Fibroblast of skin of abdomen (primary cell): ENCODE measurements at regions not wholly inside any gene's neighbourhood (a gene's known extent, or its start where the extent isn't known, plus 50 kb on each side); places are given as distances from the start of the nearest gene placed in this dataset.
A peak's percentile ranks its signal among the peaks of the same experiment; 100 is the strongest.

Experiments
- DNase-seq: peaks from one replicate; pipeline ENCODE4 v3.0.0-alpha.2; 2013

GRCh38 chr10:131843089-131843595 lies 57.7 kb upstream of the PPP2R2D start:
- no peak for DNase-seq

- DNase-seq, result no peak
These were observed 56.9 kb upstream of the PPP2R2D start for GRCh38 chr10:131843881-131844284.

GRCh38 chr10:131844529-131845084 lies 56.2 kb upstream of the PPP2R2D start:
- no peak for DNase-seq

- DNase-seq, result no peak
These were observed 55.1 kb upstream of the PPP2R2D start for GRCh38 chr10:131845505-131846239.

GRCh38 chr10:131846240-131847101 lies 54.3 kb upstream of the PPP2R2D start:
- DNase-seq, result no peak

- DNase-seq, result no peak
These were observed 53.5 kb upstream of the PPP2R2D start for GRCh38 chr10:131847241-131847783.

GRCh38 chr10:131848296-131848695 lies 52.5 kb upstream of the PPP2R2D start:
- no peak for DNase-seq

- DNase-seq, result no peak
These were observed 51.8 kb upstream of the PPP2R2D start for GRCh38 chr10:131848741-131849590.

GRCh38 chr10:131849591-131850382 lies 51.0 kb upstream of the PPP2R2D start:
- DNase-seq, result no peak

- DNase-seq, result peak; percentile 18
These were observed 50.4 kb upstream of the PPP2R2D start for GRCh38 chr10:131850383-131850870.
